Activated CD8-positive, alpha-beta T cell treated with anti-CD3 and anti-CD28 coated beads for 36 hours (primary cell): ENCODE measurements at regions not wholly inside any gene's neighbourhood (a gene's known extent, or its start where the extent isn't known, plus 50 kb on each side); places are given as distances from the start of the nearest gene placed in this dataset.

ENCODE experiments used
- ATAC-seq: fragments of 200-7000 bp; cut with Tn5 transposase; one replicate; pipeline ENCODE4 v1.10.0; 2021; ENCODE audit warnings: mild to moderate bottlenecking, moderate library complexity
- CTCF ChIA-PET: fragments of 350-600 bp; sonication (Branson Sonifier 250); formaldehyde crosslinking; loops from one replicate; lab custom pipeline; 2021; ENCODE audit warnings: antibody characterized with exemption; lab: Charles Lee
- POLR2A ChIA-PET: fragments of 350-600 bp; sonication (Branson Sonifier 250); formaldehyde crosslinking; loops from one replicate; lab custom pipeline; 2021; ENCODE audit warnings: antibody characterized with exemption; lab: Charles Lee
- DNase-seq: peaks from one replicate; pipeline ENCODE4 v3.0.0-alpha.2; 2020
- H3K27ac Mint-ChIP-seq: one replicate; pipeline ENCODE4 v1.8.0; 2021; ENCODE audit warnings: mild to moderate bottlenecking, mixed read lengths
- H3K27me3 Mint-ChIP-seq: one replicate; pipeline ENCODE4 v1.8.0; 2021; ENCODE audit warnings: mixed read lengths
- H3K36me3 Mint-ChIP-seq: one replicate; pipeline ENCODE4 v1.8.0; 2021; ENCODE audit warnings: low read depth, mixed read lengths
- H3K4me1 Mint-ChIP-seq: one replicate; pipeline ENCODE4 v1.8.0; 2021; ENCODE audit warnings: low read depth, mixed read lengths
- H3K4me3 Mint-ChIP-seq: one replicate; pipeline ENCODE4 v1.8.0; 2021; ENCODE audit warnings: mild to moderate bottlenecking, moderate library complexity, mixed read lengths
- H3K9me3 Mint-ChIP-seq: one replicate; pipeline ENCODE4 v1.8.0; 2021; ENCODE audit warnings: mixed read lengths
- intact Hi-C: fragments of 100-400 bp; cut with micrococcal nuclease; formaldehyde crosslinking; loops from one replicate; pipeline ENCODE4 v1.10.0; 2022
- TF ChIP-seq, protein P1 (sequence below): fragments of 200-600 bp; IDR thresholded peaks from one replicate; pipeline ENCODE4 v1.8.0; 2022; ENCODE audit warnings: antibody characterized with exemption, mild to moderate bottlenecking

DNA sequence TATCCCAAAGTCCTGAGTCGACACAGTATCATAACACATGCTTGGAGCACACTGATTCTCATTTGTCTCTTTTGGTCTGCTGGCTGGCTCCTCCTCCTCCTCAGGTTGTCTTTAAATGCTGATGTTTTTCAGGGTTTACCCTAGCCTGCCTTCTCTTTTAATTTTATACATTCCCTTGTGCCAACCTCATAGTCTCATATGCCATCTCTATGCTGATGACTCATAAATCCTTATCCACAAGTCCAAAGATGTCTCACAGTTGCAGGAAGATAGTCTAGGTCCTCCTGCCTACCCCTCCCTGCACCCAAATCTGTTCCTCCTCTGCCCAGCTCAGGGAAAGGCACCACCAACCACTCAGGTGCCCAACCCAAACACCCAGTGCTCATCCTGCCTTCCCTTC is 108.3 kb downstream of the SIPA1L2 start:
- H3K36me3 Mint-ChIP-seq, result no peaks in the 10 kb centered on the region
- H3K27ac Mint-ChIP-seq, result no peak overlapping the region
- ATAC-seq (no peak), DNase-seq (no peak)
- no peaks in the 10 kb centered on the region for H3K9me3 Mint-ChIP-seq
- intact Hi-C loops, result no loop called here
- H3K4me3 Mint-ChIP-seq, result no peak overlapping the region
- peaks cover 6% of the 10 kb centered on the region for H3K4me1 Mint-ChIP-seq
- CTCF ChIA-PET, result no interaction called here
- H3K27me3 Mint-ChIP-seq, result peaks cover 4% of the 10 kb centered on the region
- POLR2A ChIA-PET, result interaction anchor here (0.7 kb wide), 1 partner anchor 35 kb away, joined by 3 read pairs; no protein-coding TSS in a partner anchor
- TF ChIP-seq, protein P1, sequence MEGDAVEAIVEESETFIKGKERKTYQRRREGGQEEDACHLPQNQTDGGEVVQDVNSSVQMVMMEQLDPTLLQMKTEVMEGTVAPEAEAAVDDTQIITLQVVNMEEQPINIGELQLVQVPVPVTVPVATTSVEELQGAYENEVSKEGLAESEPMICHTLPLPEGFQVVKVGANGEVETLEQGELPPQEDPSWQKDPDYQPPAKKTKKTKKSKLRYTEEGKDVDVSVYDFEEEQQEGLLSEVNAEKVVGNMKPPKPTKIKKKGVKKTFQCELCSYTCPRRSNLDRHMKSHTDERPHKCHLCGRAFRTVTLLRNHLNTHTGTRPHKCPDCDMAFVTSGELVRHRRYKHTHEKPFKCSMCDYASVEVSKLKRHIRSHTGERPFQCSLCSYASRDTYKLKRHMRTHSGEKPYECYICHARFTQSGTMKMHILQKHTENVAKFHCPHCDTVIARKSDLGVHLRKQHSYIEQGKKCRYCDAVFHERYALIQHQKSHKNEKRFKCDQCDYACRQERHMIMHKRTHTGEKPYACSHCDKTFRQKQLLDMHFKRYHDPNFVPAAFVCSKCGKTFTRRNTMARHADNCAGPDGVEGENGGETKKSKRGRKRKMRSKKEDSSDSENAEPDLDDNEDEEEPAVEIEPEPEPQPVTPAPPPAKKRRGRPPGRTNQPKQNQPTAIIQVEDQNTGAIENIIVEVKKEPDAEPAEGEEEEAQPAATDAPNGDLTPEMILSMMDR, result no peak

DNA sequence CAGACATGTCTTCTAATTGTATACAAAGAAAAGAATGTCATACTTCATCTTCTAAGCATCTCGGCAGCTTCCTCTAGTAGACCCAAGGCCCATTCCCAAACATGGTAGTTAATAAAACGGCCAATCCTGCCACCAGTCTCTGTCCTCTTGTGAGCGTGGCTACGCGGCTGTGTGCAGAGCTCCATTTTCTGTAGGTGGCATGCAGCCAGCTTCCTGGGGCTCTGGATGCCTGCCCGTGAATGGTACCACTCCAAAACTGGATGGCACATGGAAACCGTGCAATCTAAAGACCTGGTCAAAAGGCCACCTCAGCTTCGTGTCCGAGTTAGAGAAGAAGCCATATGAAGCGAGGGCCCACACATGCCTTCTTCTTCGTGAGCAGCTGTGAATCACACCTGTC is 110.7 kb downstream of the SIPA1L2 start:
- Mint-ChIP-seq H3K4me3 (no peak overlapping the region), H3K9me3 (no peaks in the 10 kb centered on the region), H3K4me1 (peaks cover 6% of the 10 kb centered on the region), H3K27ac (no peak overlapping the region), H3K36me3 (no peaks in the 10 kb centered on the region), H3K27me3 (peaks cover 4% of the 10 kb centered on the region)
- CTCF ChIA-PET, result no interaction called here
- ATAC-seq, result no peak
- no peak for DNase-seq
- TF ChIP-seq, protein P1, result no peak
- POLR2A ChIA-PET, result no interaction called here
- intact Hi-C loops, result no loop called here

DNA sequence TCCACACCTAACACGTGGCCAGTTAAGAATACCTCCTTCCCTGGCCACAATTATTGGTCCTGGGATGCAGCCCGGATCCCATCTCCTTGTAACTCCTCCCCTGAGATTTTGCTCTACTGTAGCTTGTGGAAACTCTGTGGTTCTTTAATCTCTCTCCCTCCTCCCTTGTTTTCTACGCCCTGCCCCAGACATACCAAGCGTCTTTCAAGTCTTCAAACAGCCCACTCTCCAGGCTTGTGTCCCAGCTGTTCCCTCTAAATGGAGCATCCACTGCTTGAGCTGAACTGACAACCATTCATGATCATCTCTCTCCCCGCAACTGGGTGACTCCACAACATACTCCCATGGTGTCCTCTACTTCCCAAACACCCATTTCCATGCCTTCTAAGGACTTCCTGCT is 111.6 kb downstream of the SIPA1L2 start:
- Mint-ChIP-seq H3K9me3 (no peaks in the 10 kb centered on the region), H3K27me3 (peaks cover 4% of the 10 kb centered on the region), H3K4me3 (no peak overlapping the region), H3K27ac (no peak overlapping the region), H3K36me3 (no peaks in the 10 kb centered on the region), H3K4me1 (peaks cover 6% of the 10 kb centered on the region)
- ChIA-PET CTCF (no interaction called here), POLR2A (no interaction called here)
- TF ChIP-seq, protein P1, result no peak
- intact Hi-C loops, result no loop called here
- ATAC-seq (no peak), DNase-seq (no peak)

DNA sequence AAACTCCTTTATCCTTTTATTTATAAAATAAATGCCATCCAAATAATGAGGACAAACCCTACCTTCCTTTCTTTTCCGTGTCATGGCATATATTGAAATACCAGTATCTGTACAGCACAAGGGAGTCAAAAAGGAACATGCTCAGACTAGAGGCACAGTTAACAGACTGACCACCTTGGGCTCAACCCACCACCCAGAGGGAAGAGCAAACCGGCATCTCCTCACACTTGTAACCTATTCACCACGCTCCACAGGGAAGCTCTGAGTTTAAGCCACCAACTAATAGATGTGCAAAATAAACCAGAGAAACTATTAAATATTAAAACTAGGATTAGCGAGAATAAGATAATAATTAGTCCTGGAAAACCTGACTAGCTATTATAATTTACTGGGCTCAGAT is 112.7 kb downstream of the SIPA1L2 start:
- no peak for ATAC-seq
- peaks cover 3% of the 10 kb centered on the region for H3K27me3 Mint-ChIP-seq
- H3K9me3 Mint-ChIP-seq, result no peaks in the 10 kb centered on the region
- H3K4me3 Mint-ChIP-seq, result no peak overlapping the region
- no peaks in the 10 kb centered on the region for H3K36me3 Mint-ChIP-seq
- POLR2A ChIA-PET, result no interaction called here
- TF ChIP-seq, protein P1, result no peak
- no peak for DNase-seq
- intact Hi-C loops, result no loop called here
- no peak overlapping the region for H3K27ac Mint-ChIP-seq
- H3K4me1 Mint-ChIP-seq, result peaks cover 4% of the 10 kb centered on the region
- CTCF ChIA-PET, result interaction anchor here (1.0 to 1.3 kb wide), 2 partner anchors 10 to 28 kb away, joined by 3 to 6 read pairs; no protein-coding TSS in a partner anchor

DNA sequence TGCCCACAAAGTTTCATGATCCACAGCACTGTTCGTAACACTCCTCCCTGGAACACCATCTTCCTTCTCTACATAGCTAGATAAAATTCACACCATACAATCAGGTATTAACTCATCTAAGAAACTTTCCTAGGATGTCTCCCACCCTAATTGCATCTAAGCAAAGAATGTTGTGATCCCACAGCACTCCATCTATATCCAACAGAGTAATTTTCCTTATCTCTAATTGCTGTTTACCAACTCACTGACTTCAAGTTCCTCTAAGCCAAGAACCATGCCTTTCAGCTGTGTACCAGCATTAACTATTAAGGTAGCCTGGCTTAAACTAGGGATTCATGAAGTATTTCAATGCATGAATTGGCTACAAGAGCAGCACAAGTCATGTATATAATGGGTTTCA is 114.2 kb downstream of the SIPA1L2 start:
- intact Hi-C loops, result no loop called here
- Mint-ChIP-seq H3K9me3 (no peaks in the 10 kb centered on the region), H3K4me3 (no peak overlapping the region), H3K36me3 (no peaks in the 10 kb centered on the region), H3K27me3 (peaks cover 2% of the 10 kb centered on the region), H3K4me1 (no peaks in the 10 kb centered on the region), H3K27ac (no peak overlapping the region)
- ChIA-PET POLR2A (no interaction called here), CTCF (no interaction called here)
- TF ChIP-seq, protein P1, result no peak
- ATAC-seq, result no peak
- DNase-seq, result no peak
